ENCODE measurements at regions not wholly inside any gene's neighbourhood (a gene's known extent, or its start where the extent isn't known, plus 50 kb on each side); places are given as distances from the start of the nearest gene placed in this dataset.

DNA sequence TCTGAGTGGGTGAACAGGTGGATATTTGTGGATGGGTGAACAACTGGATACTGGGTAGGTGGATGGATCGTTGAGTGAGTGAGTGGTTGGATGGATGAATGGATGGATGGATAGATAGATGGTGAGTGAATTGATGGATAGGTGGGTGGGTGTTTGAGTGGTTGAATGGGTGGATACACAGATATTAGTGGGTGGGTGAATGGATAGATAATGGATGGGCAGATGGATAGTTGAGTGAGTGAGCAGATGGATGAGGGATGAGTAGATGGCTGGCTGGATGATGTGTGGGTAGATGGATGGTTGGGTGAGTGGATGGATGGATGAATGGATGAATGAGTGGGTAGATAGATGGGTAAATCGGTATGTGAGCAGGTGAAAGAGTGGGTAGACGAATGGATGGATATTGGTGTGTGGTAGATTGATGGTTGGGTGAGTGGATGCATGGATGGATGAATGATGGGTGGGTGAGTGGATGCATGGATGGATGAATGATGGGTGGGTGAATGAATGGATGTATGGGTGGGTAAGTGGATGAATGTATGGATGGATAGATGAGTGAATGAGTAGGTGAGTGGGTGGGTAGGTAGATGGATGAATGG, 406.7 kb downstream of the MN1 start:
- TF ChIP-seq POLR2A (IDR thresholded peaks at IDR 0.05), result no peak
- TF ChIP-seq, protein P1, sequence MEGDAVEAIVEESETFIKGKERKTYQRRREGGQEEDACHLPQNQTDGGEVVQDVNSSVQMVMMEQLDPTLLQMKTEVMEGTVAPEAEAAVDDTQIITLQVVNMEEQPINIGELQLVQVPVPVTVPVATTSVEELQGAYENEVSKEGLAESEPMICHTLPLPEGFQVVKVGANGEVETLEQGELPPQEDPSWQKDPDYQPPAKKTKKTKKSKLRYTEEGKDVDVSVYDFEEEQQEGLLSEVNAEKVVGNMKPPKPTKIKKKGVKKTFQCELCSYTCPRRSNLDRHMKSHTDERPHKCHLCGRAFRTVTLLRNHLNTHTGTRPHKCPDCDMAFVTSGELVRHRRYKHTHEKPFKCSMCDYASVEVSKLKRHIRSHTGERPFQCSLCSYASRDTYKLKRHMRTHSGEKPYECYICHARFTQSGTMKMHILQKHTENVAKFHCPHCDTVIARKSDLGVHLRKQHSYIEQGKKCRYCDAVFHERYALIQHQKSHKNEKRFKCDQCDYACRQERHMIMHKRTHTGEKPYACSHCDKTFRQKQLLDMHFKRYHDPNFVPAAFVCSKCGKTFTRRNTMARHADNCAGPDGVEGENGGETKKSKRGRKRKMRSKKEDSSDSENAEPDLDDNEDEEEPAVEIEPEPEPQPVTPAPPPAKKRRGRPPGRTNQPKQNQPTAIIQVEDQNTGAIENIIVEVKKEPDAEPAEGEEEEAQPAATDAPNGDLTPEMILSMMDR (IDR thresholded peaks at IDR 0.05), result no peak
